Upper lobe of left lung (tissue), 6 donors: ENCODE measurements at regions not wholly inside any gene's neighbourhood (a gene's known extent, or its start where the extent isn't known, plus 50 kb on each side); places are given as distances from the start of the nearest gene placed in this dataset.

Experiments used
- ATAC-seq, 2 donors: fragments of 200-7000 bp; cut with Tn5 transposase; one replicate each; pipeline ENCODE4 v1.9.1; 2022; ENCODE audit warnings: mild to moderate bottlenecking in 2 of 2, moderate library complexity in 2 of 2; ENCODE audit not compliant: low FRiP score in 2 of 2
- DNase-seq, 2 donors: peaks; one replicate each; pipeline ENCODE4 v3.0.0-alpha.2; 2019 to 2020
- H3K27ac ChIP-seq, 4 donors: fragments of 200-600 bp; sonication (generic); one replicate each; pipeline ENCODE4 v1.5.1; 2016 to 2019
- H3K27me3 ChIP-seq, 4 donors: fragments of 200-600 bp; sonication (generic); one replicate each; pipeline ENCODE4 v1.5.1; 2017 to 2019
- H3K36me3 ChIP-seq, 4 donors: fragments of 200-600 bp; sonication (generic); one replicate each; pipeline ENCODE4 v1.5.1; 2016 to 2019
- H3K4me1 ChIP-seq, 4 donors: fragments of 200-600 bp; sonication (generic); one replicate each; pipeline ENCODE4 v1.5.1; 2018 to 2019
- H3K4me3 ChIP-seq, 4 donors: fragments of 200-600 bp; sonication (generic); one replicate each; pipeline ENCODE4 v1.5.1; 2017 to 2019; ENCODE audit warnings: mild to moderate bottlenecking in 2 of 4, moderate library complexity in 1 of 4
- H3K9me3 ChIP-seq, 4 donors: fragments of 200-600 bp; sonication (generic); one replicate each; pipeline ENCODE4 v1.5.1; 2018 to 2019
- CTCF ChIP-seq, 6 experiments: fragments of 450-650 bp in 4 of 6; fragments of 200-600 bp in 2 of 6; sonication (generic) in 2 of 6; IDR thresholded peaks; one replicate each; pipeline ENCODE4 v1.5.1; 2016 to 2019; ENCODE audit warnings: antibody characterized with exemption in 6 of 6
- EP300 ChIP-seq, 4 donors: sonication (generic); formaldehyde crosslinking; IDR thresholded peaks; one replicate each; pipeline ENCODE4 v1.5.1; 2017; ENCODE audit warnings: antibody characterized with exemption in 4 of 4, control low read depth in 2 of 4
- POLR2A ChIP-seq, 4 donors: fragments of 450-650 bp; IDR thresholded peaks; one replicate each; pipeline ENCODE4 v1.5.1; 2016 to 2017; ENCODE audit warnings: antibody characterized with exemption in 4 of 4, mild to moderate bottlenecking in 2 of 4
- POLR2AphosphoS5 ChIP-seq, 2 donors: sonication (generic); formaldehyde crosslinking; IDR thresholded peaks; one replicate each; pipeline ENCODE4 v1.5.1; 2017; ENCODE audit warnings: antibody characterized with exemption in 2 of 2
- WGBS, 2 donors: methylation state at CpG; one replicate each; pipeline ENCODE4 v1.1.5; 2017 to 2018; 5-methylcytosine and 5-hydroxymethylcytosine counted together
- donor health status: DM: no; HTN: no; CAD: no; lungs with moderate emphysema.
- donor health status: DM: no; HTN: yes; CAD: no; lungs with severe emphysema.

GRCh38 chr7:106357675-106358074, 72.9 kb upstream of the NAMPT start:
- H3K9me3 ChIP-seq, result no peaks in the 10 kb centered on the region
- DNase-seq, result no peak
- no peak for TF ChIP-seq CTCF (IDR thresholded peaks at IDR 0.05)
- H3K4me3 ChIP-seq, result no peak overlapping the region
- H3K27ac ChIP-seq, result peak overlapping the region in 2 of 4 donors; percentile 44 to 60
- no peaks in the 10 kb centered on the region for H3K4me1 ChIP-seq
- ATAC-seq, result no peak
- 68 to 70% methylated on average over 4 of the region's 4 CpGs for WGBS, 2 donors
- no peaks in the 10 kb centered on the region for H3K27me3 ChIP-seq
- H3K36me3 ChIP-seq, result no peaks in the 10 kb centered on the region

- no peak overlapping the region for H3K4me3 ChIP-seq
- no peaks in the 10 kb centered on the region for H3K27me3 ChIP-seq
- ATAC-seq (no peak), DNase-seq (no peak)
- no peaks in the 10 kb centered on the region for H3K4me1 ChIP-seq
- H3K27ac ChIP-seq, result no peak overlapping the region
- peaks cover 0 to 3% (median 1%) of the 10 kb centered on the region in 4 donors for H3K9me3 ChIP-seq
- TF ChIP-seq POLR2A (IDR thresholded peaks at IDR 0.05), result no peak
- no peak for TF ChIP-seq CTCF (IDR thresholded peaks at IDR 0.05)
- no peak for TF ChIP-seq EP300 (IDR thresholded peaks at IDR 0.05)
- no peak for TF ChIP-seq POLR2AphosphoS5 (IDR thresholded peaks at IDR 0.05)
- no peaks in the 10 kb centered on the region for H3K36me3 ChIP-seq
- WGBS, 2 donors, result 80 to 82% methylated on average over 3 of the region's 3 CpGs
Measured at GRCh38 chr7:106354822-106355221, 70.0 kb upstream of the NAMPT start.

DNA sequence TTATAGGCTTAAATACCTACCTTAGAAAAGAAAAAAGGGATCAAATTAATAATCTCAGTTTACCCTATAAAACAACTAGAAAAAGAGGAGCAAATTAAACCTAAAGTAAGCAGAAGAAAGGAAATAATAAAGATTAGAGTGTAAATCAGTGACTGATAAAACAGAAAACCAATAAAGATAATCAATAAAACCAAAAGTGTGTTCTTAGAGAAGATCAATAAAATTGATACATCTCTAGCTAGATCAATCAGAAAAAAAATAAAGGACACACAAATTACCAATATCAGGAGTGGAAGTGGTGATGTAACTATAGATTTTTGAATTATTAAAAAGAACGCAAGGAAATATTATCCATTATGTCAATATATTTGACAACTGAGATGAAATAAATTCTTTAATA, 69.2 kb upstream of the NAMPT start:
- TF ChIP-seq CTCF (IDR thresholded peaks at IDR 0.05) (no peak), POLR2AphosphoS5 (IDR thresholded peaks at IDR 0.05) (no peak), POLR2A (IDR thresholded peaks at IDR 0.05) (no peak)
- H3K36me3 ChIP-seq, result no peaks in the 10 kb centered on the region
- no peaks in the 10 kb centered on the region for H3K4me1 ChIP-seq
- peaks cover 0 to 8% (median 6%) of the 10 kb centered on the region in 4 donors for H3K9me3 ChIP-seq
- H3K4me3 ChIP-seq, result no peak overlapping the region
- WGBS, 2 donors, result 28 to 38% methylated on average over 1 of the region's 1 CpG
- DNase-seq (no peak), ATAC-seq (no peak)
- no peaks in the 10 kb centered on the region for H3K27me3 ChIP-seq
- no peak overlapping the region for H3K27ac ChIP-seq

DNA sequence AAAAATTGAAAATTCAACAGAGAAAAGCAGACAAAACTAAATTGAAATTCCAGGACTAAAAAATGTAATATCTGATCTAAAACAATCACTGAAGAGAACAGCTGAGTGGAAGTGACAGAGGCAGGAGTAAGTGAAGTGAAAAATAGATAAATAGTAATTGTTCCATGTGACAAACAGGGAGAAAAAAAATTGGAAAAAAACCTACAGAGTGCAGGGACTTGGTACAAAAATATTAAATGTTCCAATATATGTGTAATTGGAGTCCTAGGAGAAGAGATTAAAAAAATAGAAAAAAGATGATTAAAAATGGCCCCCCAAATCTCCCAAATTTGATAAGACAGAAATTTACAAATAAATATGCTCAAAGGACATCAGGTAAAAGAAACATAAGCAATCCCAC, 63.4 kb upstream of the NAMPT start:
- Histone ChIP-seq H3K36me3 (no peaks in the 10 kb centered on the region), H3K4me3 (no peak overlapping the region), H3K9me3 (peaks cover under 1 to 10% (median 6%) of the 10 kb centered on the region in 4 donors), H3K4me1 (peaks cover 0 to 2% (median 0%) of the 10 kb centered on the region in 4 donors), H3K27me3 (no peaks in the 10 kb centered on the region), H3K27ac (no peak overlapping the region)
- ATAC-seq (no peak), DNase-seq (no peak)
- TF ChIP-seq CTCF (IDR thresholded peaks at IDR 0.05), result no peak
- no peak for TF ChIP-seq EP300 (IDR thresholded peaks at IDR 0.05)
- TF ChIP-seq POLR2AphosphoS5 (IDR thresholded peaks at IDR 0.05), result no peak
- no peak for TF ChIP-seq POLR2A (IDR thresholded peaks at IDR 0.05)

DNA sequence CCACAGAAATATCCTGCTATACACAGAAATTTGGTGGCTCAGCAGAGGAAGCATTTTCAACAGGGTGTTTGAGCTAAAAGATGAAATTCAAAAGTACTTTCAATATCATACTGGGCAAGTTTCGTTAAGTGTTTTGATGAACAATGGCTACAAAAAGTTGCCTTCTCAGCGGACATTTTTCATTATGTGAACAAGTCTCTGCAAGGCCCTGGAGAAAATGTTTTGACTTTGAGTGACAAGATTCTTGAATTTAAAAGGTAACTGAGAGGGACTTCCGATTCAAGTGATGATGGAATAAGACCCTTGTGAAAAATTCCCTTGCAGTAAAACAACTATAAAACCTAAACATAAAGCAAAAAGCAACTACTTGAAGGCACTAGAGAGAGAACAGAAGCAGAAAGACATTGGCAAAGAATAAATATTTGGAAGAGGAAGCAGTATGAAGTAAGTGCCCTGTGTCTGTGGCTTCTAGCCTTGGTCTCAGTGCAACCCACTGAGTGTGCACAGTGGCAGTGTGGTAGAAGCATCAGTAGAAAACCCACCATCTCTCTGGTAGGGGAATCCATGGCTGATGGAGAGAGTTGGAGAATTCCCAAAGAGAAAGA, 62.5 kb upstream of the NAMPT start:
- TF ChIP-seq POLR2AphosphoS5 (IDR thresholded peaks at IDR 0.05) (no peak), CTCF (IDR thresholded peaks at IDR 0.05) (no peak), EP300 (IDR thresholded peaks at IDR 0.05) (no peak), POLR2A (IDR thresholded peaks at IDR 0.05) (no peak)
- Histone ChIP-seq H3K4me1 (peaks cover 0 to 2% (median 0%) of the 10 kb centered on the region in 4 donors), H3K27ac (peak overlapping the region; percentile 19 to 65 (median 31)), H3K36me3 (no peaks in the 10 kb centered on the region), H3K27me3 (no peaks in the 10 kb centered on the region), H3K9me3 (peaks cover 2 to 19% (median 6%) of the 10 kb centered on the region in 4 donors), H3K4me3 (no peak overlapping the region)
- ATAC-seq (peak in 1 of 2 donors; percentile 54), DNase-seq (peak in 1 of 2 donors; percentile 40)
- 77 to 91% methylated on average over 3 of the region's 3 CpGs for WGBS, 2 donors
